Right lobe of liver (tissue), 4 donors: ENCODE measurements at regions not wholly inside any gene's neighbourhood (a gene's known extent, or its start where the extent isn't known, plus 50 kb on each side); places are given as distances from the start of the nearest gene placed in this dataset.

ENCODE experiments used
- CTCF ChIP-seq, 4 donors: fragments of 200-600 bp in 3 of 4; fragments of 450-650 bp in 1 of 4; IDR thresholded peaks; one replicate each; pipeline versions ENCODE4 v1.5.1 to v1.8.0; 2016 to 2022; ENCODE audit warnings: antibody characterized with exemption in 4 of 4, mild to moderate bottlenecking in 2 of 4
- POLR2A ChIP-seq: fragments of 450-650 bp; IDR thresholded peaks from one replicate; pipeline ENCODE4 v1.6.1; 2017; ENCODE audit warnings: antibody characterized with exemption, mild to moderate bottlenecking
- donor health status: DM: no; HTN: no; CAD: no.
- donor health status: DM: no; HTN: no; CAD: no.
- donor health status: DM: no; HTN: yes; CAD: no.

GRCh38 chr6:166241974-166242373 lies 66.2 kb downstream of the PRR18 start:
- no peak for TF ChIP-seq CTCF (IDR thresholded peaks at IDR 0.05)
- no peak for TF ChIP-seq POLR2A
